ENCODE measurements at regions not wholly inside any gene's neighbourhood (a gene's known extent, or its start where the extent isn't known, plus 50 kb on each side); places are given as distances from the start of the nearest gene placed in this dataset.

DNA sequence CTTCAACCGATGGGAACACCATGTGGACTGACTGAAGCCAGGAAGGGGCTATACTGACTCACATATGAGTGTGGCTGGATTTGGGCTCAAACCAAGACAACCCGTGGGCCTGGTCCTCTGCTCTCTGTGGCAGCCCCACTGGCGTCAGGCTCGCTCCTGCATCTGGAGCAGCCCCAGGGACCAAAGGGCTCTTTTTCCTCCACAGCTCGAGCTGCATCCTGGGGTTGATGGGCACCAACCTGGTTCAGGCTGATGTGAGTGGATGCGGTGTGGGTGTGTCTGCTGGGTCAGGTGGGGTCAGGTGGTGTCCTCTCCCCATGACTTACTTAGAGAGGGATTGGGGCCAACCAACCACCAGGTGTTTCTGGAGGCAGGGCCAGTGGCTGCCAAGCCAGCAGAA, 303.0 kb upstream of the AJAP1 start:
- DNase-seq (ENCODE audit: low spot score in 2 of 2): no peak
- Histone ChIP-seq H3K4me3 (no peak overlapping the region), H3K27me3 (no peaks in the 10 kb centered on the region), H3K4me1 (no peaks in the 10 kb centered on the region), H3K9me3 (peaks cover 0 to 6% (median 0%) of the 10 kb centered on the region in 4 donors), H3K27ac (no peak overlapping the region), H3K36me3 (no peaks in the 10 kb centered on the region)
- WGBS, 2 donors: 87 to 97% methylated on average over 4 to 6 of the region's 6 CpGs
- no peak for TF ChIP-seq POLR2A (IDR thresholded peaks at IDR 0.05)
- no peak for TF ChIP-seq EP300 (IDR thresholded peaks at IDR 0.05)
- TF ChIP-seq, protein P1, sequence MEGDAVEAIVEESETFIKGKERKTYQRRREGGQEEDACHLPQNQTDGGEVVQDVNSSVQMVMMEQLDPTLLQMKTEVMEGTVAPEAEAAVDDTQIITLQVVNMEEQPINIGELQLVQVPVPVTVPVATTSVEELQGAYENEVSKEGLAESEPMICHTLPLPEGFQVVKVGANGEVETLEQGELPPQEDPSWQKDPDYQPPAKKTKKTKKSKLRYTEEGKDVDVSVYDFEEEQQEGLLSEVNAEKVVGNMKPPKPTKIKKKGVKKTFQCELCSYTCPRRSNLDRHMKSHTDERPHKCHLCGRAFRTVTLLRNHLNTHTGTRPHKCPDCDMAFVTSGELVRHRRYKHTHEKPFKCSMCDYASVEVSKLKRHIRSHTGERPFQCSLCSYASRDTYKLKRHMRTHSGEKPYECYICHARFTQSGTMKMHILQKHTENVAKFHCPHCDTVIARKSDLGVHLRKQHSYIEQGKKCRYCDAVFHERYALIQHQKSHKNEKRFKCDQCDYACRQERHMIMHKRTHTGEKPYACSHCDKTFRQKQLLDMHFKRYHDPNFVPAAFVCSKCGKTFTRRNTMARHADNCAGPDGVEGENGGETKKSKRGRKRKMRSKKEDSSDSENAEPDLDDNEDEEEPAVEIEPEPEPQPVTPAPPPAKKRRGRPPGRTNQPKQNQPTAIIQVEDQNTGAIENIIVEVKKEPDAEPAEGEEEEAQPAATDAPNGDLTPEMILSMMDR (IDR thresholded peaks at IDR 0.05): no peak

DNA sequence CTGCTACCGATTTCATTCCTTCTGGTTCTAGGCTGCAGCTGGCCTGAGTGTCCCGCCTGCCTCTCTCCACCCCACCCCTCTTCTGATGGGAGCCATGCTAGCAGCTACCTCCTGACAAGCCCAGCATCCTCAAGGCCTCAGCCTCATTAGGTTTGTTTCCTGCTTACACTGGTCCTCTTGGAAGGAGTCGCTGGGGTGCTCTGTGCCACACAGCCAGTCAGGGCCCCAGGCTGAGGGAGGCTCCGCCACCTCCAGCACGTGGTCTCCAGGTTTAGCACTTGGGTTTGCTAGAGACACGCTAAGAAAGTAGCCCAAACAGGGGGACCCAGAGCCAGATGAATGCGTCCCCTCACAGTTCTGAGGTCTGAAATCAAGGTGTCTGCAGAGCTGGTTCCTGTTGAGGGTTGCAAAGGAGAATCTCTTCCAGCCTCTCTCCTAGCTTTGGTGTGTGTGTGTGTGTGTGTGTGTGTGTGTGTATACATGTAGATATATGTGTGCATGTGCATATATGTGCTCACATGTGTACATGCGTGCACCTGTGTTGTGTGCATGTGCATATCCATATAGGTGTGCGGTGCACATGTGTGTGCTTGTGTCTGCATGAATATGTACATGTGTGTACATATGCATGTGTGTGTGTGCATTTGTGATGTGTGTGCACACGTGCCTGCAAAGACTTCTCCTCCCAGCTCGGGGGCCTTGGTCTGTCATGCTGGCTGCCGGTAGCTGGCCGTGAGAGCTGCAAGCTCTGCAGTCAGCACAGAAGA, 301.1 kb upstream of the AJAP1 start:
- DNase-seq (ENCODE audit: low spot score in 2 of 2): no peak
- no peak for TF ChIP-seq EP300 (IDR thresholded peaks at IDR 0.05)
- no peak for TF ChIP-seq POLR2A (IDR thresholded peaks at IDR 0.05)
- TF ChIP-seq, protein P1 (IDR thresholded peaks at IDR 0.05): no peak
- Histone ChIP-seq H3K27me3 (no peaks in the 10 kb centered on the region), H3K4me1 (no peaks in the 10 kb centered on the region), H3K27ac (no peak overlapping the region), H3K36me3 (no peaks in the 10 kb centered on the region), H3K4me3 (no peak overlapping the region), H3K9me3 (peaks cover 0 to 6% (median 0%) of the 10 kb centered on the region in 4 donors)
- WGBS, 2 donors: 80 to 86% methylated on average over 9 to 11 of the region's 13 CpGs

DNA sequence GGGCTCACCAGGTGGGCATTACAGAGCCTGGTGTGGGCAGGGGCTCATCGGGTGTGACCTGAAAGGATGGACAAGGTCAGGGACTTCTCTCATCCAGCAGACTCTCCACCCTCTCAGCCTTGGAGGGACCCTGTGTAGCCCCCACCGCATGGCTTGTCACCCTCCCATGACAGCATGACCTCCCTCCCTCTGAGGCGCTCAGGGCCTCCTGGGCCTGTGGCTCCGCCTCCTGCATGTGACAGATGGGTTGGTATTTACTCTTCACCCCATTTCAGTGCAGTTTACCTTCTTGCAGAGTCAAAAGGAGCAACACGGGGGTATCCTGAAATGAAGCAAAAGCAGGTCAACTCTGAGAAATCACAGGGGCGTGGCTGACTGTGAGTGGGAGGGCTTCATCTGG, 298.6 kb upstream of the AJAP1 start:
- 62 to 65% methylated on average over 6 of the region's 6 CpGs for WGBS, 2 donors
- no peaks in the 10 kb centered on the region for H3K4me1 ChIP-seq
- TF ChIP-seq, protein P1 (IDR thresholded peaks at IDR 0.05): no peak
- TF ChIP-seq EP300 (IDR thresholded peaks at IDR 0.05) (no peak), POLR2A (IDR thresholded peaks at IDR 0.05) (no peak)
- H3K27ac ChIP-seq: no peak overlapping the region
- H3K27me3 ChIP-seq: no peaks in the 10 kb centered on the region
- no peaks in the 10 kb centered on the region for H3K9me3 ChIP-seq
- no peak for DNase-seq (ENCODE audit: low spot score in 2 of 2)
- no peaks in the 10 kb centered on the region for H3K36me3 ChIP-seq
- H3K4me3 ChIP-seq: no peak overlapping the region

DNA sequence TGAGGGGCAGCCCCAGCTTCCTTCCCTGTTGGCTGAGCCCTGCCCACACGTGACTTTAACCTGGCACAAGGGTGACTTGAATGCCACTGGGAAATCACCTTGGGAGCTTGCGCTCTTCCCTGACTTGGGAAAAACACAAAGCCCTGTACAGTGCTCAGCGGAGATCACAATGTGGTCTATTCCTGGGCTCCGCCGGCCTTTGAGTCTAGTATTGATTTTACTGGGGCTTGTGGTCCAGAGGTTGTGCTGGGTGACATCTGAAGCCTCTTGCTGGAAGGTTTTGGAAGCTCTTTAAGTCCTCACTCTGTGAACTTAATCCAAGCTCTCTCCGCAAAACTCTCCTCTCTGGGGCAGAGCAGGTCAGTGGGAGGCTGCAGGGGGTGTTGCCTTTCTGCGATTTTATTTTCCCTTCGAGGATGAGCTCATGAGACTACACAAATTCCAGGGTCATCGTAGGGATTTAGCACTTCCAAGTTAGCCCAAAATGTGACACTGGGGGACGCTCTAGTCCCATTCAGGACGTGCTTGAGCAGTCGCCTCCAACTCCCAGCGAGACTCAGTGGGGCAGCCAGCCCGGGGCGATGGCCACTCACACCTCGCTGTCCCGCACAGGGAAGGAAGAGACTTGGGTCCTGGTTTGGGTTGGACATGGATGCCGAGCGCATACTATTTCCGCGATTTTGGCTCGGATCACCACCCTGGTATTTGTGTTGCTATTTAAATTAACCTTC, 291.9 kb upstream of the AJAP1 start:
- Histone ChIP-seq H3K36me3 (no peaks in the 10 kb centered on the region), H3K27ac (no peak overlapping the region), H3K4me3 (no peak overlapping the region), H3K27me3 (no peaks in the 10 kb centered on the region), H3K9me3 (peaks cover 0 to 9% (median 0%) of the 10 kb centered on the region in 4 donors), H3K4me1 (no peaks in the 10 kb centered on the region)
- TF ChIP-seq, protein P1 (IDR thresholded peaks at IDR 0.05): no peak
- TF ChIP-seq EP300 (IDR thresholded peaks at IDR 0.05): no peak
- TF ChIP-seq POLR2A (IDR thresholded peaks at IDR 0.05): no peak
- WGBS, 2 donors: 71 to 73% methylated on average over 22 of the region's 22 CpGs
- no peak for DNase-seq (ENCODE audit: low spot score in 2 of 2)

DNA sequence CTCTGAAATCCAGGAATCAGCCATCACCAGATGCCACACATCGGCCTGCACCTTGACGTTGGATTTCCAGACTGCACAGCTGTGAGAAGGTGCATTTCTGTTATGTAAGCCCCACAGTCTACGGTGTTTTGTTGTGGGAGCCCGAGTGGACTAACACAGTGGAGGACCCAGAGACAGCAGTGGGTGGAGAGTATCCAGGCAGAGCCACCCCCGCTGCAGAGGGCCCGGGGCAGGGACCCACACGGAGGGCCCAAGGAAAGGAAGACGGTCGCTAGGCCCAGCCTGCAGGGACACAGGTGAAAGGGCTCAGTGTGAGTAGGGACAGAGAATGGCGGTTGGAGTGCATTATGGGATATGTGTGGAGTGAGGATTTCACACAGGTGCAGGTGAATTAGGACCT, 288.3 kb upstream of the AJAP1 start:
- H3K27ac ChIP-seq: no peak overlapping the region
- no peaks in the 10 kb centered on the region for H3K4me1 ChIP-seq
- TF ChIP-seq, protein P1 (IDR thresholded peaks at IDR 0.05): no peak
- TF ChIP-seq EP300 (IDR thresholded peaks at IDR 0.05) (no peak), POLR2A (IDR thresholded peaks at IDR 0.05) (no peak)
- H3K9me3 ChIP-seq: peaks cover 0 to 9% (median 0%) of the 10 kb centered on the region in 4 donors
- WGBS, 2 donors: 92 to 93% methylated on average over 8 to 10 of the region's 10 CpGs
- no peak for DNase-seq (ENCODE audit: low spot score in 2 of 2)
- H3K4me3 ChIP-seq: no peak overlapping the region
- H3K27me3 ChIP-seq: no peaks in the 10 kb centered on the region
- H3K36me3 ChIP-seq: no peaks in the 10 kb centered on the region

Measured in tibial nerve (tissue), 4 donors.